Keratinocyte (primary cell): ENCODE measurements at regions not wholly inside any gene's neighbourhood (a gene's known extent, or its start where the extent isn't known, plus 50 kb on each side); places are given as distances from the start of the nearest gene placed in this dataset.

Experiments used
- DNase-seq: peaks from one replicate; pipeline ENCODE4 v3.0.0-alpha.2; 2011; ENCODE audit warnings: low read depth, missing footprints, low spot score
- FAIRE-seq: peaks from 2 replicates; lab custom pipeline; 2011; peaks lifted over from hg19 to GRCh38; lab: Jason Lieb, UNC
- H2AFZ ChIP-seq: 2 replicates; pipeline ENCODE4 v1.6.0; 2012; ENCODE audit warnings: low read length, control low read depth, inconsistent platforms; ENCODE audit not compliant: control insufficient read depth
- H3K27ac ChIP-seq: 2 replicates; pipeline ENCODE4 v1.5.1; 2011; ENCODE audit warnings: low read length; ENCODE audit not compliant: control insufficient read depth, insufficient read depth
- H3K27me3 ChIP-seq: 3 replicates; pipeline ENCODE4 v1.6.0; 2011; ENCODE audit warnings: low read length; ENCODE audit not compliant: control insufficient read depth, insufficient read depth; ENCODE audit errors: extremely low read depth
- H3K36me3 ChIP-seq, 2 experiments: 2 replicates in 1 of 2; 3 replicates in 1 of 2; pipeline ENCODE4 v1.5.1; 2011; ENCODE audit warnings: low read length in 2 of 2, mild to moderate bottlenecking in 1 of 2; ENCODE audit not compliant: control insufficient read depth in 2 of 2, insufficient read depth in 2 of 2; ENCODE audit errors: extremely low read depth in 1 of 2
- H3K4me1 ChIP-seq: 3 replicates; pipeline ENCODE4 v1.5.1; 2011; ENCODE audit warnings: low read length; ENCODE audit not compliant: control insufficient read depth, insufficient read depth; ENCODE audit errors: extremely low read depth
- H3K4me2 ChIP-seq: 3 replicates; pipeline ENCODE4 v1.6.0; 2011; ENCODE audit warnings: low read depth, low read length; ENCODE audit not compliant: control insufficient read depth, insufficient read depth; ENCODE audit errors: extremely low read depth
- H3K4me3 ChIP-seq, 3 experiments: fragments of 200-600 bp in 1 of 3; sonication (generic) in 1 of 3; 2 replicates in 2 of 3; 3 replicates in 1 of 3; pipeline ENCODE4 v1.5.1; 2011 to 2016; ENCODE audit warnings: low read length in 3 of 3, mild to moderate bottlenecking in 3 of 3, control low read depth in 2 of 3, inconsistent platforms in 1 of 3, low read depth in 1 of 3, mixed read lengths in 1 of 3, mixed run types in 1 of 3, moderate library complexity in 1 of 3; ENCODE audit not compliant: control insufficient read depth in 2 of 3, insufficient read depth in 2 of 3; ENCODE audit errors: extremely low read depth in 1 of 3
- H3K79me2 ChIP-seq: 2 replicates; pipeline ENCODE4 v1.6.0; 2012; ENCODE audit warnings: low read length; ENCODE audit not compliant: control insufficient read depth, insufficient read depth
- H3K9ac ChIP-seq: 3 replicates; pipeline ENCODE4 v1.6.0; 2011; ENCODE audit warnings: low read length; ENCODE audit not compliant: control insufficient read depth, insufficient read depth; ENCODE audit errors: extremely low read depth
- H3K9me1 ChIP-seq: 3 replicates; pipeline ENCODE4 v1.6.0; 2011; ENCODE audit warnings: low read length; ENCODE audit not compliant: control insufficient read depth, insufficient read depth; ENCODE audit errors: extremely low read depth
- H3K9me3 ChIP-seq: 2 replicates; pipeline ENCODE4 v1.5.1; 2012; ENCODE audit warnings: low read depth, low read length; ENCODE audit not compliant: control insufficient read depth
- H4K20me1 ChIP-seq: 3 replicates; pipeline ENCODE4 v1.6.0; 2011; ENCODE audit warnings: low read length; ENCODE audit not compliant: control insufficient read depth, insufficient read depth; ENCODE audit errors: extremely low read depth
- EZH2 ChIP-seq: IDR thresholded peaks from one replicate; pipeline ENCODE4 v1.6.1; 2012; ENCODE audit warnings: inconsistent platforms, mild to moderate bottlenecking, low read length, moderate library complexity
- dilution Hi-C: fragments of 300-500 bp; cut with MboI; formaldehyde crosslinking; loops from one replicate; pipeline ENCODE4 v1.7.0; 2020; ENCODE audit warnings: low sequenced_read_pairs; ENCODE audit not compliant: extremely low pct_ligation_motif_present
- TF ChIP-seq, protein P1 (sequence below), 3 experiments: IDR thresholded peaks in 1 of 3; conservative IDR thresholded peaks in 1 of 3; optimal IDR thresholded peaks in 1 of 3; 2 replicates in 2 of 3; 3 replicates in 1 of 3; pipeline versions ENCODE3 to v1.5.1; 2011; ENCODE audit warnings: low read length in 3 of 3, mild to moderate bottlenecking in 3 of 3, moderate library complexity in 2 of 3, control low read depth in 1 of 3, inconsistent platforms in 1 of 3; ENCODE audit not compliant: insufficient read depth in 2 of 3; ENCODE audit errors: extremely low read depth in 1 of 3

DNA sequence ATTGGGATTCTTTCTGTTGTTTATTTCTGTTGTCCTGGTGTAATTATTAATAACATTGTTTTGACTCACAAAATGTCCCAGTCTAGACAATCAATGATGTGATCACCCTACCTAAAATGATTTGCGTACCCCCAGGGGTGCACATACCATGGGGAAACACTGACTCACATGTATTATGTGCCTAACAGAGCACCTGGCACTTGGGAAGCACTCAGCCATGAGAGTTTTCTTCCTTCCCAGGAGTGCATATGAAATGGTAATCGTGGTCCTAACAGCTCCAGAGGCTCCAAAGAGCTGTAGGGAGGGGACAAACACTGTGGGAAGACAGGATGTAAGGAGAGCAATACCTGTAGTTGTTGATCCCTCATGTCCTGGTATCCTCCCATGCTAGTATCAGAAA is 187.8 kb upstream of the ERBB4 start:
- Histone ChIP-seq H3K4me2 (no peak overlapping the region), H3K36me3 (no peaks in the 10 kb centered on the region)
- TF ChIP-seq EZH2 = no peak
- TF ChIP-seq, protein P1, sequence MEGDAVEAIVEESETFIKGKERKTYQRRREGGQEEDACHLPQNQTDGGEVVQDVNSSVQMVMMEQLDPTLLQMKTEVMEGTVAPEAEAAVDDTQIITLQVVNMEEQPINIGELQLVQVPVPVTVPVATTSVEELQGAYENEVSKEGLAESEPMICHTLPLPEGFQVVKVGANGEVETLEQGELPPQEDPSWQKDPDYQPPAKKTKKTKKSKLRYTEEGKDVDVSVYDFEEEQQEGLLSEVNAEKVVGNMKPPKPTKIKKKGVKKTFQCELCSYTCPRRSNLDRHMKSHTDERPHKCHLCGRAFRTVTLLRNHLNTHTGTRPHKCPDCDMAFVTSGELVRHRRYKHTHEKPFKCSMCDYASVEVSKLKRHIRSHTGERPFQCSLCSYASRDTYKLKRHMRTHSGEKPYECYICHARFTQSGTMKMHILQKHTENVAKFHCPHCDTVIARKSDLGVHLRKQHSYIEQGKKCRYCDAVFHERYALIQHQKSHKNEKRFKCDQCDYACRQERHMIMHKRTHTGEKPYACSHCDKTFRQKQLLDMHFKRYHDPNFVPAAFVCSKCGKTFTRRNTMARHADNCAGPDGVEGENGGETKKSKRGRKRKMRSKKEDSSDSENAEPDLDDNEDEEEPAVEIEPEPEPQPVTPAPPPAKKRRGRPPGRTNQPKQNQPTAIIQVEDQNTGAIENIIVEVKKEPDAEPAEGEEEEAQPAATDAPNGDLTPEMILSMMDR (optimal IDR thresholded peaks at IDR 0.05 in 1 of 3, IDR thresholded peaks at IDR 0.05 in 1 of 3, conservative IDR thresholded peaks at IDR 0.05 in 1 of 3; ENCODE audit: extremely low read depth in 1 of 3, insufficient read depth in 2 of 3, low read length in 3 of 3) = no peak

DNA sequence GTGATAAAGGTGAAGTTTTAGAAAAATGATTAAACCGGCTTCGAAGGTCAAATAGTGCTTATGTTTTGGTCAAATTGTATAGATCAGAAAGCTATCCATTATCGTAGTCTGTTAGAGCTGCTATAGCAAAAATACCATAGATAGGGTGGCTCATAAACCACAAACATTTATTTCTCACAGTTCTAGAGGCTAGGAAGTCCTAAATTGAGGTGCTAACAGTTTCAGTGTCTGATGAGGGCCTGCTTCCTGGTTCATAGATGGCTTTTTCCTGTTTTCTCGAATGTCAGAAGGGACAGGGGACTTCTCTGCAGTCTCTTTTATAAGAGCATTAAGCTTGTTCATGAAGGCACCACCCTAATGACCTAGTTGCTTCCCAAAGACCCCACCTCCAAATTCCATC is 186.6 kb upstream of the ERBB4 start:
- no peak overlapping the region for H3K4me2 ChIP-seq
- no peaks in the 10 kb centered on the region for H3K79me2 ChIP-seq
- H3K9me1 ChIP-seq = no peaks in the 10 kb centered on the region
- H3K4me3 ChIP-seq = no peak overlapping the region
- no peaks in the 10 kb centered on the region for H3K36me3 ChIP-seq
- H4K20me1 ChIP-seq = no peaks in the 10 kb centered on the region
- TF ChIP-seq, protein P1 (optimal IDR thresholded peaks at IDR 0.05 in 1 of 3, IDR thresholded peaks at IDR 0.05 in 1 of 3, conservative IDR thresholded peaks at IDR 0.05 in 1 of 3; ENCODE audit: extremely low read depth in 1 of 3, insufficient read depth in 2 of 3, low read length in 3 of 3) = no peak
- TF ChIP-seq EZH2 = no peak
- no peak overlapping the region for H3K27ac ChIP-seq
- no peak overlapping the region for H2AFZ ChIP-seq
- dilution Hi-C loops = no loop called here
- H3K4me1 ChIP-seq = peaks cover 21% of the 10 kb centered on the region
- DNase-seq (no peak), FAIRE-seq (no peak)
- H3K9ac ChIP-seq = no peak overlapping the region
- H3K27me3 ChIP-seq = no peaks in the 10 kb centered on the region
- no peaks in the 10 kb centered on the region for H3K9me3 ChIP-seq

More for the DNA sequence above, 187.8 kb upstream of the ERBB4 start:
- H3K27ac ChIP-seq = no peak overlapping the region
- H3K4me3 ChIP-seq = no peak overlapping the region
- H3K9ac ChIP-seq = no peak overlapping the region
- H3K9me3 ChIP-seq = no peaks in the 10 kb centered on the region
- peak; percentile 58 for FAIRE-seq
- peaks cover 21% of the 10 kb centered on the region for H3K4me1 ChIP-seq
- no peak overlapping the region for H2AFZ ChIP-seq
- H4K20me1 ChIP-seq = no peaks in the 10 kb centered on the region
- no peaks in the 10 kb centered on the region for H3K79me2 ChIP-seq
- H3K9me1 ChIP-seq = no peaks in the 10 kb centered on the region
- dilution Hi-C loops = no loop called here
- peak; percentile 49 for DNase-seq
- H3K27me3 ChIP-seq = no peaks in the 10 kb centered on the region
